HS-5 (cell line): ENCODE measurements at regions not wholly inside any gene's neighbourhood (a gene's known extent, or its start where the extent isn't known, plus 50 kb on each side); places are given as distances from the start of the nearest gene placed in this dataset.
"Not testable (repeated sequence)": the region's sequence is repeated elsewhere in the genome, so short reads cannot be mapped to it uniquely, and the experiment has no call there.

ENCODE experiments used
- DNase-seq: peaks from one replicate; pipeline ENCODE4 v3.0.0-alpha.2; 2012; ENCODE audit warnings: low read depth

- no peak for DNase-seq
Measured at GRCh38 chr2:129565551-129566109, 413.8 kb upstream of the RAB6C start.

- not testable (repeated sequence) for DNase-seq
Measured at GRCh38 chr2:129570812-129571211, 408.7 kb upstream of the RAB6C start.

- DNase-seq, result no peak
Measured at GRCh38 chr2:129575431-129575830, 404.0 kb upstream of the RAB6C start.

GRCh38 chr2:129575880-129576279 is 403.6 kb upstream of the RAB6C start:
- no peak for DNase-seq

- no peak for DNase-seq
Measured at GRCh38 chr2:129580001-129580400, 399.5 kb upstream of the RAB6C start.

- DNase-seq, result no peak
Measured at GRCh38 chr2:129585760-129586159, 393.7 kb upstream of the RAB6C start.

GRCh38 chr2:129587426-129588064 is 391.9 kb upstream of the RAB6C start:
- DNase-seq, result no peak

- DNase-seq, result no peak
Measured at GRCh38 chr2:129604560-129604959, 374.9 kb upstream of the RAB6C start.

GRCh38 chr2:129605646-129606045 is 373.8 kb upstream of the RAB6C start:
- DNase-seq, result no peak

- DNase-seq, result no peak
Measured at GRCh38 chr2:129606496-129607270, 372.8 kb upstream of the RAB6C start.

GRCh38 chr2:129609224-129609623 is 370.2 kb upstream of the RAB6C start:
- no peak for DNase-seq

GRCh38 chr2:129610766-129611165 is 368.7 kb upstream of the RAB6C start:
- no peak for DNase-seq

- DNase-seq, result no peak
Measured at GRCh38 chr2:129611471-129611870, 368.0 kb upstream of the RAB6C start.

- no peak for DNase-seq
Measured at GRCh38 chr2:129619471-129619870, 360.0 kb upstream of the RAB6C start.

GRCh38 chr2:129620411-129620810 is 359.1 kb upstream of the RAB6C start:
- DNase-seq, result no peak

- no peak for DNase-seq
Measured at GRCh38 chr2:129623783-129624182, 355.7 kb upstream of the RAB6C start.

GRCh38 chr2:129627437-129627836 is 352.0 kb upstream of the RAB6C start:
- DNase-seq, result no peak

- DNase-seq, result no peak
Measured at GRCh38 chr2:129636692-129637091, 342.8 kb upstream of the RAB6C start.

- DNase-seq, result no peak
Measured at GRCh38 chr2:129641371-129641770, 338.1 kb upstream of the RAB6C start.

- no peak for DNase-seq
Measured at GRCh38 chr2:129642526-129643043, 336.9 kb upstream of the RAB6C start.

GRCh38 chr2:129645335-129645734 is 334.1 kb upstream of the RAB6C start:
- no peak for DNase-seq

GRCh38 chr2:129646107-129646506 is 333.4 kb upstream of the RAB6C start:
- DNase-seq, result no peak

GRCh38 chr2:129653246-129653645 is 326.2 kb upstream of the RAB6C start:
- no peak for DNase-seq
